DND-41 (cell line): ENCODE measurements at regions not wholly inside any gene's neighbourhood (a gene's known extent, or its start where the extent isn't known, plus 50 kb on each side); places are given as distances from the start of the nearest gene placed in this dataset.
A peak's percentile ranks its signal among the peaks of the same experiment; 100 is the strongest.

Experiments used
- EZH2 ChIP-seq: IDR thresholded peaks from 3 replicates; pipeline ENCODE4 v1.6.1; 2012; ENCODE audit warnings: borderline replicate concordance, low read depth, mild to moderate bottlenecking, moderate library complexity, low read length, inconsistent platforms; ENCODE audit not compliant: severe bottlenecking
- TF ChIP-seq, protein P1 (sequence below): IDR thresholded peaks from 2 replicates; pipeline ENCODE4 v1.5.1; 2012; ENCODE audit warnings: borderline replicate concordance, low read length, moderate library complexity, mild to moderate bottlenecking; ENCODE audit not compliant: poor library complexity, severe bottlenecking; ENCODE audit errors: extremely low read depth

DNA sequence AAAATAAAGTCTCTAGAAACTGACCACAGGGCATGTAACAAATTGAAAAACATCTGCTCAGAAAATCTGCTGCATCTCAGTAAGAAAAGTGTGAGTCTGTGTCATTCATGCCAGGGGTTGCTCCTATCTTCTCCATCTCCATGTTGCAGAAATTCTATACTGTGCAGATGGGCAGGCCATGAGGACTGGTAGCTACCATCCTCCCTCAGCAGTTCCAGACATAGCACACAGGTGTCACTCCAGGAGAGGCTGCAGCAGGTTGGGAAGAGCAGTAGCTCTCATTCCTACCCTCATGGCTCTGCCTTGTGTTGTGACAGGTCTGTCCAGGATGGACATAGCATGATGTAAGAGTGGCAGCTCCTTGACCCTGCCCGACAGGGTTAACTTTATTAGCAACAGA is 173.4 kb downstream of the NDUFS4 start:
- TF ChIP-seq, protein P1, sequence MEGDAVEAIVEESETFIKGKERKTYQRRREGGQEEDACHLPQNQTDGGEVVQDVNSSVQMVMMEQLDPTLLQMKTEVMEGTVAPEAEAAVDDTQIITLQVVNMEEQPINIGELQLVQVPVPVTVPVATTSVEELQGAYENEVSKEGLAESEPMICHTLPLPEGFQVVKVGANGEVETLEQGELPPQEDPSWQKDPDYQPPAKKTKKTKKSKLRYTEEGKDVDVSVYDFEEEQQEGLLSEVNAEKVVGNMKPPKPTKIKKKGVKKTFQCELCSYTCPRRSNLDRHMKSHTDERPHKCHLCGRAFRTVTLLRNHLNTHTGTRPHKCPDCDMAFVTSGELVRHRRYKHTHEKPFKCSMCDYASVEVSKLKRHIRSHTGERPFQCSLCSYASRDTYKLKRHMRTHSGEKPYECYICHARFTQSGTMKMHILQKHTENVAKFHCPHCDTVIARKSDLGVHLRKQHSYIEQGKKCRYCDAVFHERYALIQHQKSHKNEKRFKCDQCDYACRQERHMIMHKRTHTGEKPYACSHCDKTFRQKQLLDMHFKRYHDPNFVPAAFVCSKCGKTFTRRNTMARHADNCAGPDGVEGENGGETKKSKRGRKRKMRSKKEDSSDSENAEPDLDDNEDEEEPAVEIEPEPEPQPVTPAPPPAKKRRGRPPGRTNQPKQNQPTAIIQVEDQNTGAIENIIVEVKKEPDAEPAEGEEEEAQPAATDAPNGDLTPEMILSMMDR: peak; percentile 27
- TF ChIP-seq EZH2: no peak
